ENCODE measurements at regions not wholly inside any gene's neighbourhood (a gene's known extent, or its start where the extent isn't known, plus 50 kb on each side); places are given as distances from the start of the nearest gene placed in this dataset.

- no peaks in the 10 kb centered on the region for H3K36me3 ChIP-seq
- no peak overlapping the region for H3K27ac ChIP-seq
- no peaks in the 10 kb centered on the region for H3K9me3 ChIP-seq
- DNase-seq = no peak
- no peaks in the 10 kb centered on the region for H3K4me1 ChIP-seq
- no peak overlapping the region for H3K4me3 ChIP-seq
- H3K27me3 ChIP-seq = no peaks in the 10 kb centered on the region
- TF ChIP-seq, protein P1, sequence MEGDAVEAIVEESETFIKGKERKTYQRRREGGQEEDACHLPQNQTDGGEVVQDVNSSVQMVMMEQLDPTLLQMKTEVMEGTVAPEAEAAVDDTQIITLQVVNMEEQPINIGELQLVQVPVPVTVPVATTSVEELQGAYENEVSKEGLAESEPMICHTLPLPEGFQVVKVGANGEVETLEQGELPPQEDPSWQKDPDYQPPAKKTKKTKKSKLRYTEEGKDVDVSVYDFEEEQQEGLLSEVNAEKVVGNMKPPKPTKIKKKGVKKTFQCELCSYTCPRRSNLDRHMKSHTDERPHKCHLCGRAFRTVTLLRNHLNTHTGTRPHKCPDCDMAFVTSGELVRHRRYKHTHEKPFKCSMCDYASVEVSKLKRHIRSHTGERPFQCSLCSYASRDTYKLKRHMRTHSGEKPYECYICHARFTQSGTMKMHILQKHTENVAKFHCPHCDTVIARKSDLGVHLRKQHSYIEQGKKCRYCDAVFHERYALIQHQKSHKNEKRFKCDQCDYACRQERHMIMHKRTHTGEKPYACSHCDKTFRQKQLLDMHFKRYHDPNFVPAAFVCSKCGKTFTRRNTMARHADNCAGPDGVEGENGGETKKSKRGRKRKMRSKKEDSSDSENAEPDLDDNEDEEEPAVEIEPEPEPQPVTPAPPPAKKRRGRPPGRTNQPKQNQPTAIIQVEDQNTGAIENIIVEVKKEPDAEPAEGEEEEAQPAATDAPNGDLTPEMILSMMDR (IDR thresholded peaks at IDR 0.05) = no peak
- no peak for TF ChIP-seq POLR2A (IDR thresholded peaks at IDR 0.05)
These were observed 454.8 kb upstream of the CBLB start for GRCh38 chr3:106323586-106323985.

DNA sequence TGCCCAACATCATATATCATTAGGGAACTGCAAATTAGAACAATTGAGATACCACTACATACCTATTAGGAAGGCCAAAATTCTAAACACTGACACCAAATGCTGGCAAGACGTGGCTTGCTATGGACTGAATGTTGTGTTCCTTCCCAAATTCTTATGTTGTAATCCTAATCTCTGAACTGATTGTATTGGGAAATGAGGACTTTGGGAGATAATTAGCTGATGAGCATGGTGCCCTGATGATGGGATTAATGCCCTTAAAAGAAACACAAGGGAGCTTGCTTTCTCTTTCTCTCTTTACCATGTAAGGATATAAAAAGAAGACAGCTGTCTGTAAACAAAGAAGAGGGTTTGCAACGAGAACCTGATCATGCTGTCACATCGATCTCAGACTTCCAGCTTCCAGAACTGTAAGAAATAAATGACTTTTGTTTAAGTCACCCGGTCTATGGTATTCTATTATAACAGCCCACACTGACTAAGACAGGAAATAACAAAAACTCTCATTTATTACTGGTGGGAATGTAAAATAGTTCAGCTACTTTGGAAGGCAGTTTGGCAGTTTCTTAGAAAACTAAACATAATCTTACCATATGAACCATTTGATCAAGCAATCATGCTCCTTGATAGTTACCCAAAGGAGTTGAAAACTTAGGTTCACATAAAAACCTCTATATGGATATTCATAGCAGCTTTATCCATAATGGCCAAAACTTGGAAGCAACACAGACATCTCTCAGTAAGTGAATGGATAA is 458.3 kb upstream of the CBLB start:
- no peak for TF ChIP-seq POLR2A (IDR thresholded peaks at IDR 0.05)
- TF ChIP-seq, protein P1 (IDR thresholded peaks at IDR 0.05) = no peak
- no peak overlapping the region for H3K27ac ChIP-seq
- H3K4me3 ChIP-seq = no peak overlapping the region
- no peaks in the 10 kb centered on the region for H3K27me3 ChIP-seq
- no peaks in the 10 kb centered on the region for H3K9me3 ChIP-seq
- no peaks in the 10 kb centered on the region for H3K36me3 ChIP-seq
- DNase-seq = no peak
- H3K4me1 ChIP-seq = no peaks in the 10 kb centered on the region

DNA sequence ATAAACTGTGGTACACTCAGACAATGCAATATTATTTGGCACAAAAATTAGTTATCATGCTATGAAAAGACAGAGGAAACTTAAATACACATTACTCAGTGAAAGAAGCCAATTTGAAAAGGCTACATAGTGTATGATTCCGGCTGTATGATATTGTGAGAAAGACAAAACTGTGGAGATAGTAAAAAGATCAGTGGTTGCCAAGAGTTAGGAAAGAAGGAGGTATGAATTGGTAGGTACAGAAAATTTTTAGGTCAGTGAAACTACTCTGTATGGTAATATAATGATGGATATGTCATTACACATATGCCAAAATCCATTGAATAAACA is 458.8 kb upstream of the CBLB start:
- Histone ChIP-seq H3K9me3 (no peaks in the 10 kb centered on the region), H3K36me3 (no peaks in the 10 kb centered on the region), H3K4me1 (no peaks in the 10 kb centered on the region), H3K4me3 (no peak overlapping the region), H3K27me3 (no peaks in the 10 kb centered on the region), H3K27ac (no peak overlapping the region)
- TF ChIP-seq POLR2A (IDR thresholded peaks at IDR 0.05) = no peak
- TF ChIP-seq, protein P1 (IDR thresholded peaks at IDR 0.05) = no peak
- no peak for DNase-seq

DNA sequence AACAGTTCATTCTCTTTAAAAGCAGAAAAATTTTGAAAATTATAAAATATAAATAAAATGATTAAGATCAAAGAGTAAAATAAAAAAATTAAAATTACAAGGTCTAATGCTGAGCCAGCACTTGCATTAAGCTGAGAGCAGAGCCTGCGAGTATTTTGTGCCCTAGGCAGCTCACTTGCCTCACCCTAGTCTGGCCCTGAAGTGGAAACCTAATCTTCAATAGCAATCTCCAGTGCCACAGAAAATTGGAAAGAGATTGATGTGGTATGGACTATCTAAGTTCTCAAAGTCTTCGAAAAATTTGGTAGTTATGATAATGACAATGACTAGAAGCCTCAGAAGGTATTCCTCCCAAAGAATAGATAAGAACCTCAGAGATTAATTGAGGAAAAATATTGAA is 459.4 kb upstream of the CBLB start:
- no peak for DNase-seq
- Histone ChIP-seq H3K36me3 (no peaks in the 10 kb centered on the region), H3K9me3 (no peaks in the 10 kb centered on the region), H3K4me3 (no peak overlapping the region), H3K27me3 (no peaks in the 10 kb centered on the region), H3K27ac (no peak overlapping the region), H3K4me1 (no peaks in the 10 kb centered on the region)
- TF ChIP-seq, protein P1 (IDR thresholded peaks at IDR 0.05) = no peak
- TF ChIP-seq POLR2A (IDR thresholded peaks at IDR 0.05) = no peak

GRCh38 chr3:106329521-106329920 is 460.7 kb upstream of the CBLB start:
- no peak overlapping the region for H3K27ac ChIP-seq
- DNase-seq = no peak
- H3K36me3 ChIP-seq = no peaks in the 10 kb centered on the region
- no peaks in the 10 kb centered on the region for H3K4me1 ChIP-seq
- no peaks in the 10 kb centered on the region for H3K27me3 ChIP-seq
- TF ChIP-seq, protein P1 (IDR thresholded peaks at IDR 0.05) = no peak
- TF ChIP-seq POLR2A (IDR thresholded peaks at IDR 0.05) = no peak
- H3K9me3 ChIP-seq = no peaks in the 10 kb centered on the region
- H3K4me3 ChIP-seq = no peak overlapping the region

DNA sequence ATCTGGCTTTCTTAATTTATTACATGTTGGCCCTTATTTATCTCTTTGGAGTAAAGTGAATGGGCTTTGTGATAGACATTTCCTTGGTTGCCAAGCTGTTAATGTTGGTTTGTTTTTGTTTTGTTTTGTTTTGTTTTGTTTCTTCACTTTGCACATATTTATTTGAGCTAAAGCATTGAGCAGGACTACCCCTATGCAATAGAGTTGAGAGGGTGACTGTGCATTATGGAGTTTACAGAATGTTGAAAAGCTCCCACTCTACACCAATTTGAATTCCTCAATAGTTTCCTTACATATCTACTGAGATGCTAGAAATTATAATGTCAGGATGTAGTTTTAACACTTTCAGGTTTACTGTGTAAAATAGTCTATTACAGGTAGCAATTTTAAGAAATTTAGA is 462.8 kb upstream of the CBLB start:
- Histone ChIP-seq H3K9me3 (no peaks in the 10 kb centered on the region), H3K4me3 (no peak overlapping the region), H3K27ac (no peak overlapping the region), H3K27me3 (no peaks in the 10 kb centered on the region), H3K36me3 (no peaks in the 10 kb centered on the region), H3K4me1 (no peaks in the 10 kb centered on the region)
- TF ChIP-seq POLR2A (IDR thresholded peaks at IDR 0.05) = no peak
- TF ChIP-seq, protein P1 (IDR thresholded peaks at IDR 0.05) = no peak
- no peak for DNase-seq

Measured in Peyer's patch (tissue), 4 donors.